ENCODE measurements at regions not wholly inside any gene's neighbourhood (a gene's known extent, or its start where the extent isn't known, plus 50 kb on each side); places are given as distances from the start of the nearest gene placed in this dataset.

DNA sequence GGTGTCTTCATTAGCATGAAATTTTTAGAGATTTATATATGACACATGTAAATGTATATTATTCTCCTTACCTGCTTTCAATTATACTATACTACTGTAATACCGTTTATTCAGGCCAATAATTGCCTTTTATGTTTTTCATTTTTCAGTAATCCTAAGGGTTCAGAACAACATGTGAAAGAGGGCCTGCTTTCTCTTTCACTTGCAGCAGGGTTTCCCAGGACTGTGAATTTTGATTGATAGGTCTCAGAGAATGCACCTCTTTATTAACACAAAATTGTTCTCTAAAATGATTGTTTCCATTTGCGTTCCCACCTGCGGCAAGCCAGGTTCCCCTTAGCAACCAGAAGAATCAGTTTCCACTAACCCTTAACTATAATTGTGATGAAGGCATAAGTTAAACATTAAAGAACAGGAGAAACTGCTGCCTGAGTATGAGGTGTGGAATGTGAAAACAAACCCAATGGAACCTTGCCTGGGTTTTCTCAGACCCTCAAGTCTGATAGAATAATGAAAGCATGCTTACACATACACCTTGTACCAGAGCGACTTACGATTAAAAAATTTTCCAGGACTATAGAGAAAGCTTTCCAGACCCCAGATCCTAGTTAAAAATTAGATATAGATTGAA, 1591.2 kb upstream of the LRRTM1 start:
- TF ChIP-seq EZH2 (IDR thresholded peaks at IDR 0.05; ENCODE audit: borderline replicate concordance, low read length) (no peak), CTCF (IDR thresholded peaks at IDR 0.05; ENCODE audit: low read length) (no peak)
